HEK293 (cell line): ENCODE measurements at regions not wholly inside any gene's neighbourhood (a gene's known extent, or its start where the extent isn't known, plus 50 kb on each side); places are given as distances from the start of the nearest gene placed in this dataset.

Experiments
- CTCF ChIP-seq: fragments of 450-650 bp; formaldehyde crosslinking; IDR thresholded peaks from 2 replicates; pipeline ENCODE4 v1.5.1; 2016; ENCODE audit warnings: missing biosample characterization, missing genetic modification characterization
- GLIS1 ChIP-seq: fragments of 450-650 bp; formaldehyde crosslinking; IDR thresholded peaks from 2 replicates; pipeline ENCODE4 v1.5.1; 2016; ENCODE audit warnings: missing biosample characterization, missing genetic modification characterization
- ZBTB20 ChIP-seq: fragments of 450-650 bp; formaldehyde crosslinking; IDR thresholded peaks from 2 replicates; pipeline ENCODE4 v1.5.1; 2016; ENCODE audit warnings: missing biosample characterization, missing genetic modification characterization
- ZBTB7A ChIP-seq: fragments of 450-650 bp; formaldehyde crosslinking; IDR thresholded peaks from 2 replicates; pipeline ENCODE4 v1.5.1; 2016; ENCODE audit warnings: low read depth, missing biosample characterization, missing genetic modification characterization
- ZNF274 ChIP-seq, 2 experiments: fragments of 200-500 bp in 1 of 2; fragments of 450-650 bp in 1 of 2; sonication (Bioruptor generic) in 1 of 2; formaldehyde crosslinking in 1 of 2; IDR thresholded peaks; 2 replicates each; pipeline versions ENCODE4 v1.5.1 to v1.6.1; 2014 to 2016; ENCODE audit warnings: borderline replicate concordance in 1 of 2, inconsistent platforms in 1 of 2, low read length in 1 of 2, missing biosample characterization in 1 of 2, missing genetic modification characterization in 1 of 2
- ZNF341 ChIP-seq: fragments of 450-650 bp; formaldehyde crosslinking; IDR thresholded peaks from 2 replicates; pipeline ENCODE4; 2016; ENCODE audit warnings: low read depth, missing biosample characterization, missing genetic modification characterization
- ZNF394 ChIP-seq: fragments of 450-650 bp; formaldehyde crosslinking; IDR thresholded peaks from 2 replicates; pipeline ENCODE4 v1.5.1; 2016; ENCODE audit warnings: missing biosample characterization, missing genetic modification characterization, mild to moderate bottlenecking, moderate library complexity, borderline replicate concordance
- ZNF48 ChIP-seq: fragments of 450-650 bp; formaldehyde crosslinking; IDR thresholded peaks from 2 replicates; pipeline ENCODE4 v1.5.1; 2016; ENCODE audit warnings: missing biosample characterization, missing genetic modification characterization
- TF ChIP-seq, protein P1 (sequence below): fragments of 450-650 bp; formaldehyde crosslinking; IDR thresholded peaks from 2 replicates; pipeline ENCODE4 v1.5.1; 2016; ENCODE audit warnings: missing biosample characterization, missing genetic modification characterization

GRCh38 chr6:106903299-106903698 lies 71.2 kb downstream of the CD24 start:
- TF ChIP-seq CTCF (tag by site-specific recombination) (no peak), ZNF274 (IDR thresholded peaks at IDR 0.05; ENCODE audit: low read length) (no peak), ZNF274 (tag by site-specific recombination; IDR thresholded peaks at IDR 0.05; ENCODE audit: borderline replicate concordance) (no peak), ZNF341 (tag by site-specific recombination) (no peak), GLIS1 (tag by site-specific recombination) (no peak), ZNF394 (no peak), ZBTB20 (tag by site-specific recombination) (no peak), ZNF48 (tag by site-specific recombination) (no peak), ZBTB7A (tag by site-specific recombination) (no peak)
- TF ChIP-seq, protein P1, sequence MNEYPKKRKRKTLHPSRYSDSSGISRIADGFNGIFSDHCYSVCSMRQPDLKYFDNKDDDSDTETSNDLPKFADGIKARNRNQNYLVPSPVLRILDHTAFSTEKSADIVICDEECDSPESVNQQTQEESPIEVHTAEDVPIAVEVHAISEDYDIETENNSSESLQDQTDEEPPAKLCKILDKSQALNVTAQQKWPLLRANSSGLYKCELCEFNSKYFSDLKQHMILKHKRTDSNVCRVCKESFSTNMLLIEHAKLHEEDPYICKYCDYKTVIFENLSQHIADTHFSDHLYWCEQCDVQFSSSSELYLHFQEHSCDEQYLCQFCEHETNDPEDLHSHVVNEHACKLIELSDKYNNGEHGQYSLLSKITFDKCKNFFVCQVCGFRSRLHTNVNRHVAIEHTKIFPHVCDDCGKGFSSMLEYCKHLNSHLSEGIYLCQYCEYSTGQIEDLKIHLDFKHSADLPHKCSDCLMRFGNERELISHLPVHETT (tag by site-specific recombination), result no peak
